GM12892 (cell line): ENCODE measurements at regions not wholly inside any gene's neighbourhood (a gene's known extent, or its start where the extent isn't known, plus 50 kb on each side); places are given as distances from the start of the nearest gene placed in this dataset.

Experiments used
- POLR2A ChIP-seq: IDR thresholded peaks from 2 replicates; pipeline ENCODE4 v1.6.1; 2011; ENCODE audit warnings: low read depth, low read length, control low read depth
- POLR2AphosphoS5 ChIP-seq: IDR thresholded peaks from 2 replicates; pipeline ENCODE4 v1.6.1; 2011; ENCODE audit warnings: low read depth, low read length, control low read depth
- TAF1 ChIP-seq: IDR thresholded peaks from 2 replicates; pipeline ENCODE4 v1.6.1; 2011; ENCODE audit warnings: low read depth, mild to moderate bottlenecking, control low read depth, low read length, borderline replicate concordance

GRCh38 chr4:161203865-161204264 is 959.9 kb downstream of the FSTL5 start:
- TF ChIP-seq POLR2AphosphoS5 (no peak), POLR2A (no peak), TAF1 (no peak)
